IMR-90 (cell line): ENCODE measurements at regions not wholly inside any gene's neighbourhood (a gene's known extent, or its start where the extent isn't known, plus 50 kb on each side); places are given as distances from the start of the nearest gene placed in this dataset.
"Not testable (repeated sequence)": the region's sequence is repeated elsewhere in the genome, so short reads cannot be mapped to it uniquely, and the experiment has no call there.

ENCODE experiments used
- ATAC-seq: fragments of 200-7000 bp; cut with Tn5 transposase; 2 replicates; pipeline ENCODE4 v1.9.1; 2020; ENCODE audit warnings: low read depth, mild to moderate bottlenecking, moderate library complexity
- BruUV-seq: library from RNA; stranded (reverse); fragments of 400-500 nt; replicated peaks from 2 replicates; lab custom pipeline; 2021; lab: Mats Ljungman, UMichigan
- CTCF ChIA-PET: fragments of 300-600 bp; formaldehyde crosslinking; extraction: SDS; loops from one replicate; lab custom pipeline; 2021; ENCODE audit warnings: antibody characterized with exemption; lab: Yijun Ruan, JAX
- POLR2A ChIA-PET: fragments of 300-600 bp; sonication (Branson Sonifier 250); formaldehyde crosslinking; loops from one replicate; lab custom pipeline; 2022; ENCODE audit warnings: antibody characterized with exemption; ENCODE audit not compliant: unreplicated experiment; lab: Charles Lee
- DNase-seq: peaks from one replicate; pipeline ENCODE4 v3.0.0; 2013
- H2AFZ ChIP-seq: replicated peaks from 2 replicates; pipeline ENCODE3; 2013; ENCODE audit warnings: low read length, mild to moderate bottlenecking; ENCODE audit not compliant: poor library complexity
- H2AK5ac ChIP-seq: 2 replicates; pipeline ENCODE4 v1.6.1; 2013; ENCODE audit warnings: low read depth, low read length, inconsistent platforms
- H2AK9ac ChIP-seq: replicated peaks from 2 replicates; pipeline ENCODE3; 2013; ENCODE audit warnings: mild to moderate bottlenecking, low read depth, low read length, moderate library complexity; ENCODE audit not compliant: poor library complexity
- H2BK120ac ChIP-seq: 2 replicates; pipeline ENCODE4 v1.6.1; 2013; ENCODE audit warnings: low read depth, low read length, inconsistent platforms
- H2BK15ac ChIP-seq: 3 replicates; pipeline ENCODE4 v1.6.1; 2013; ENCODE audit warnings: low read depth, low read length, inconsistent platforms
- H2BK20ac ChIP-seq: 2 replicates; pipeline ENCODE4 v1.6.1; 2013; ENCODE audit warnings: low read depth, mild to moderate bottlenecking, inconsistent platforms, low read length, moderate library complexity
- H2BK5ac ChIP-seq: 2 replicates; pipeline ENCODE4 v1.6.1; 2013; ENCODE audit warnings: mild to moderate bottlenecking, low read depth, low read length, inconsistent platforms; ENCODE audit not compliant: poor library complexity, severe bottlenecking
- H3K14ac ChIP-seq: replicated peaks from 2 replicates; pipeline ENCODE4 v1.6.1; 2013; ENCODE audit warnings: low read depth, low read length, inconsistent platforms
- H3K18ac ChIP-seq: 2 replicates; pipeline ENCODE4 v1.6.1; 2013; ENCODE audit warnings: low read depth, low read length, control low read depth
- H3K23ac ChIP-seq: 2 replicates; pipeline ENCODE4 v1.6.1; 2013; ENCODE audit warnings: low read depth, low read length, inconsistent platforms
- H3K27ac ChIP-seq: 2 replicates; pipeline ENCODE4 v1.5.1; 2013; ENCODE audit warnings: mild to moderate bottlenecking, control low read depth, low read length; ENCODE audit not compliant: insufficient read depth
- H3K27me3 ChIP-seq: 2 replicates; pipeline ENCODE4 v1.6.1; 2013; ENCODE audit warnings: low read length; ENCODE audit not compliant: control insufficient read depth, insufficient read depth
- H3K36me3 ChIP-seq: 2 replicates; pipeline ENCODE4 v1.6.1; 2013; ENCODE audit warnings: low read length, mixed read lengths; ENCODE audit not compliant: control insufficient read depth, insufficient read depth
- H3K4ac ChIP-seq: 2 replicates; pipeline ENCODE4 v1.6.1; 2013; ENCODE audit warnings: low read depth, low read length, inconsistent platforms
- H3K4me1 ChIP-seq: 2 replicates; pipeline ENCODE4 v1.6.1; 2013; ENCODE audit warnings: low read length, mixed read lengths; ENCODE audit not compliant: control insufficient read depth, insufficient read depth
- H3K4me2 ChIP-seq: 2 replicates; pipeline ENCODE4 v1.6.1; 2013; ENCODE audit warnings: low read depth, mild to moderate bottlenecking, control low read depth, low read length, moderate library complexity
- H3K4me3 ChIP-seq: 2 replicates; pipeline ENCODE4 v1.5.1; 2013; ENCODE audit warnings: low read depth, mild to moderate bottlenecking, control low read depth, low read length, moderate library complexity; ENCODE audit not compliant: insufficient read depth
- H3K56ac ChIP-seq: 2 replicates; pipeline ENCODE4 v1.6.1; 2013; ENCODE audit warnings: low read length, inconsistent platforms; ENCODE audit not compliant: insufficient read depth; ENCODE audit errors: extremely low read depth
- H3K79me1 ChIP-seq, 2 experiments: 2 replicates each; pipeline ENCODE4 v1.6.1; 2013; ENCODE audit warnings: low read length in 2 of 2, inconsistent platforms in 1 of 2, low read depth in 1 of 2
- H3K9ac ChIP-seq: 2 replicates; pipeline ENCODE4 v1.6.1; 2013; ENCODE audit warnings: low read depth, low read length, control low read depth
- H3K9me1 ChIP-seq: 2 replicates; pipeline ENCODE4 v1.6.1; 2013; ENCODE audit warnings: low read length, inconsistent platforms; ENCODE audit not compliant: insufficient read depth
- H3K9me3 ChIP-seq: 2 replicates; pipeline ENCODE4 v1.6.1; 2013; ENCODE audit warnings: low read length; ENCODE audit not compliant: control insufficient read depth, insufficient read depth
- H4K20me1 ChIP-seq: 2 replicates; pipeline ENCODE4 v1.6.1; 2013; ENCODE audit warnings: low read length, inconsistent platforms; ENCODE audit not compliant: insufficient read depth
- H4K5ac ChIP-seq: 2 replicates; pipeline ENCODE4 v1.6.1; 2013; ENCODE audit warnings: mild to moderate bottlenecking, low read depth, low read length, control low read depth
- H4K8ac ChIP-seq, 2 experiments: 2 replicates each; pipeline ENCODE4 v1.6.1; 2013; ENCODE audit warnings: low read depth in 2 of 2, low read length in 2 of 2, control low read depth in 1 of 2, inconsistent platforms in 1 of 2
- H4K91ac ChIP-seq: 2 replicates; pipeline ENCODE4 v1.6.1; 2013; ENCODE audit warnings: low read depth, low read length, inconsistent platforms; ENCODE audit not compliant: insufficient read depth
- whole genome bisulfite sequencing, 2 experiments: methylation state at CpG; one replicate each; pipeline versions ENCODE4 v1.1.5 to v1.1.7; 2013; ENCODE audit warnings: missing lambda C conversion rate in 2 of 2; ENCODE audit not compliant: insufficient read length in 1 of 2; ENCODE audit errors: extremely low coverage in 2 of 2; 5-methylcytosine and 5-hydroxymethylcytosine counted together
- dilution Hi-C: fragments of 300-500 bp; cut with HindIII; formaldehyde crosslinking; loops from one replicate; pipeline ENCODE4 v1.14.3; 2018; ENCODE audit warnings: low sequenced_read_pairs; ENCODE audit not compliant: unreplicated experiment
- in situ Hi-C: fragments of 300-500 bp; cut with MboI; formaldehyde crosslinking; loops from 3 replicates; pipeline ENCODE4 v1.14.3; 2019; ENCODE audit warnings: low sequenced_read_pairs, inconsistent platforms, mixed read lengths
- intact Hi-C: fragments of 100-400 bp; cut with micrococcal nuclease; formaldehyde crosslinking; loops from 2 replicates; pipeline ENCODE4 v1.10.0; 2022

GRCh38 chr2:153533803-153534202, 55.2 kb upstream of the RPRM start:
- H3K36me3 ChIP-seq, H3K9me3 ChIP-seq, H3K14ac ChIP-seq, H2AK5ac ChIP-seq, H2BK5ac ChIP-seq, H2AK9ac ChIP-seq, intact Hi-C loops, H3K9me1 ChIP-seq, H2BK120ac ChIP-seq, DNase-seq, H3K27me3 ChIP-seq, ATAC-seq, CTCF ChIA-PET, in situ Hi-C loops, H4K5ac ChIP-seq, H3K4me1 ChIP-seq, H3K4me2 ChIP-seq, H3K18ac ChIP-seq, H4K91ac ChIP-seq, BruUV-seq, H4K20me1 ChIP-seq, H2AFZ ChIP-seq, H3K23ac ChIP-seq, H4K8ac ChIP-seq, H3K56ac ChIP-seq, H3K4me3 ChIP-seq, dilution Hi-C loops, H3K27ac ChIP-seq, H2BK15ac ChIP-seq, H2BK20ac ChIP-seq, H3K9ac ChIP-seq, POLR2A ChIA-PET, H3K4ac ChIP-seq, H3K79me1 ChIP-seq: not testable (repeated sequence)
- no CpG with 5 or more reads among the region's 4 CpGs for WGBS, 2 experiments

- H3K9ac ChIP-seq, H3K56ac ChIP-seq, H3K4me1 ChIP-seq, H2BK120ac ChIP-seq, H3K9me3 ChIP-seq, H3K4me3 ChIP-seq, DNase-seq, H3K4me2 ChIP-seq, ATAC-seq, H3K27me3 ChIP-seq, BruUV-seq, H3K4ac ChIP-seq, dilution Hi-C loops, H3K9me1 ChIP-seq, H2AFZ ChIP-seq, H4K8ac ChIP-seq, intact Hi-C loops, POLR2A ChIA-PET, H2BK15ac ChIP-seq, H2BK5ac ChIP-seq, H3K23ac ChIP-seq, H2AK9ac ChIP-seq, H4K5ac ChIP-seq, H3K36me3 ChIP-seq, CTCF ChIA-PET, H2BK20ac ChIP-seq, in situ Hi-C loops, H3K27ac ChIP-seq, H4K91ac ChIP-seq, H3K79me1 ChIP-seq, H4K20me1 ChIP-seq, H3K14ac ChIP-seq, H2AK5ac ChIP-seq, H3K18ac ChIP-seq: not testable (repeated sequence)
- WGBS, 2 experiments, result no CpG with 5 or more reads among the region's 7 CpGs
These were observed 56.0 kb upstream of the RPRM start for GRCh38 chr2:153534590-153534989.
